Hepatocyte (in vitro differentiated cells): ENCODE measurements at regions not wholly inside any gene's neighbourhood (a gene's known extent, or its start where the extent isn't known, plus 50 kb on each side); places are given as distances from the start of the nearest gene placed in this dataset.

Experiments
- EZH2 ChIP-seq: fragments of 200-600 bp; sonication (generic); IDR thresholded peaks from 2 replicates; pipeline ENCODE4 v1.6.1; 2016; ENCODE audit warnings: antibody characterized with exemption, mild to moderate bottlenecking, borderline replicate concordance
- EZH2phosphoT487 ChIP-seq: fragments of 200-600 bp; sonication (generic); IDR thresholded peaks from one replicate; pipeline ENCODE4 v1.6.1; 2018; ENCODE audit warnings: antibody characterized with exemption, mild to moderate bottlenecking, low read depth, moderate library complexity; ENCODE audit not compliant: unreplicated experiment, severe bottlenecking
- TF ChIP-seq, protein P1 (sequence below): fragments of 200-600 bp; sonication (generic); IDR thresholded peaks from 2 replicates; pipeline ENCODE4 v1.5.1; 2016; ENCODE audit warnings: antibody characterized with exemption, mild to moderate bottlenecking; ENCODE audit not compliant: poor library complexity

DNA sequence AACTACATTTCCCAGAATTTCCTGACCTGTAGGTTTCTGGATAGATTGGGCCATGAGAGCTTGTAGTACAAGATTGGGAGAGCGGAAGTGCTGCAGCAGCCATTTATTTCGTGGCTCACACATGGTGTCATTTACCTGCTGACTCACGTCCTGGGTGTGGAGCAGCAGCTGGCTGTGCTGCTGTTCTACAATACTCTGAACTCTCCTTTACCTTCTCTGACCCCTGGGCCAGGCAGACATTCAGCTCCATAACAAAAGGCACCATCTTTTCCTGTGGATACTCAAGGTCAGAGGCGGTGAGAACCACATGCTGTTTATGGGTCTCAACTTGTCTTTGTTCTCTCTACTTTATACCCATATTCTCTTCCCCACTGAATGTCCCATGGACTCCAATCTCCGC lies 490.2 kb downstream of the IGSF11 start:
- TF ChIP-seq, protein P1, sequence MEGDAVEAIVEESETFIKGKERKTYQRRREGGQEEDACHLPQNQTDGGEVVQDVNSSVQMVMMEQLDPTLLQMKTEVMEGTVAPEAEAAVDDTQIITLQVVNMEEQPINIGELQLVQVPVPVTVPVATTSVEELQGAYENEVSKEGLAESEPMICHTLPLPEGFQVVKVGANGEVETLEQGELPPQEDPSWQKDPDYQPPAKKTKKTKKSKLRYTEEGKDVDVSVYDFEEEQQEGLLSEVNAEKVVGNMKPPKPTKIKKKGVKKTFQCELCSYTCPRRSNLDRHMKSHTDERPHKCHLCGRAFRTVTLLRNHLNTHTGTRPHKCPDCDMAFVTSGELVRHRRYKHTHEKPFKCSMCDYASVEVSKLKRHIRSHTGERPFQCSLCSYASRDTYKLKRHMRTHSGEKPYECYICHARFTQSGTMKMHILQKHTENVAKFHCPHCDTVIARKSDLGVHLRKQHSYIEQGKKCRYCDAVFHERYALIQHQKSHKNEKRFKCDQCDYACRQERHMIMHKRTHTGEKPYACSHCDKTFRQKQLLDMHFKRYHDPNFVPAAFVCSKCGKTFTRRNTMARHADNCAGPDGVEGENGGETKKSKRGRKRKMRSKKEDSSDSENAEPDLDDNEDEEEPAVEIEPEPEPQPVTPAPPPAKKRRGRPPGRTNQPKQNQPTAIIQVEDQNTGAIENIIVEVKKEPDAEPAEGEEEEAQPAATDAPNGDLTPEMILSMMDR: no peak
- TF ChIP-seq EZH2 (no peak), EZH2phosphoT487 (no peak)
